LoVo (cell line): ENCODE measurements at regions not wholly inside any gene's neighbourhood (a gene's known extent, or its start where the extent isn't known, plus 50 kb on each side); places are given as distances from the start of the nearest gene placed in this dataset.

Experiments used
- DNase-seq: peaks from one replicate; pipeline ENCODE4 v3.0.0-alpha.2; 2016; ENCODE audit warnings: low spot score

DNA sequence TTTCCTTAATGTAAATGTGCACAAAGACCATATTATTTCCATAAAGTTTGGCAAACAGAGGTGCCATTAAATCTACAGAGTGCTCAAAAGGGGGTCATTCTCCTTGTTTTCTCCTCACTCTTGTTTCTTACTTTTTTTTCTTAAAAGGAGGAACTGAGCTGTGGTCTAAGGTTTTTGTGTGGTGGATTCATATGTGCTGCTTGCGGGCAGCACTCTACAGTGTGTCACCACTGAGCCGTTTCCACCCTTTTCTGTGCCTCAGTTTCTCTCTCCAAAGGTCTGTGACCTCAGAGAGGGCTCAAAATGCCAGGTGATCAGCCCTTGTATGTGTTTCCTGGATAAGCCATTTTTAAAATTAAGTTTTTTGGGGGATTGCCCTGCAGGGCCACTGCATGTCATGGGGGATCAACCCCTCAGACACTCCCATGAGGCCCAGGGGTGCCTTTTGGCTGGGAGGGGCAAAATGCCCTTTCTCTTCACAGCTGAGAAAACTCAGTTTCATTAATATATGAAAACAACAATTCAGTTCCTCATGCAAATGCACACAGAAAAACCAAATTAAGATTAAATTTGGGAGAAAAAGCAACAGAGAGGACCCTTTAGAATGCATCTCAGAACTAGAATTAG, 56.9 kb upstream of the VOPP1 start:
- no peak for DNase-seq

DNA sequence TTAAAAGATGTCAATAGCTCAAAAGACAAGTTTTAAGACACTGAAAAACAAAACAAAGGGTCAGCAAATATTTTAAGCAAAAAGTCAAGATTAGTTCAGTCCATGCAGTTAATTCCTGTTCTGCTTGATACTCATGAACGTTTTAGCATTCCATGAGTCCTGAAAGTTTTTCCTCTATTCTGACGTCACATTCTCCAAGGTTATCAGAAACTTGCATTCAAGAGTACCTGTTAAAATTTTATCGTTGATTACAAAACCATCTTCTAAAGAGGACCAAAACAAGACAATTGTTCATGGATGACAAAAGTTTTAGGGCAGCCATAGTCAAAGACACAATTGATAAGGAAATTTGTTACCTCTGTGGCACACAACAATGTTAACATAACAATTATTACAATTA, 52.5 kb upstream of the VOPP1 start:
- no peak for DNase-seq

DNA sequence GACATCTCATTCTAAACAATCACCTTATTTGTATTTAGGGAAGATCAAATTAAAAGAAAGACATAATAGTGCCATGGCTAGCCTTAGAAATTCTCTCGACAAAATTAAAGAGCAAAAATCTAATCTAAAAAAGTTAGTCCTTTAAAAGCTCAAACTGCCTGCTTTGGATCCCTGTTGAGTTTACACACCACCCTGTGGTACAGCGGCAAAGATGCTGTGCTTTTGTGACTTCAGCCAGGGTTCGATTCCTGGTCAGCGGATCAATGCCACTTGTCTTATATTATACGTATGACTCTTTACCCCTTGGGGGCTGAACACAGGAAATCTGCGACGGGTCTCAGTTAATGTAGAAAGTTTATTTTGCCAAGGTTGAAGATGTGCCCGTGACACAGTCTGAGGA, 51.3 kb upstream of the VOPP1 start:
- DNase-seq = no peak

DNA sequence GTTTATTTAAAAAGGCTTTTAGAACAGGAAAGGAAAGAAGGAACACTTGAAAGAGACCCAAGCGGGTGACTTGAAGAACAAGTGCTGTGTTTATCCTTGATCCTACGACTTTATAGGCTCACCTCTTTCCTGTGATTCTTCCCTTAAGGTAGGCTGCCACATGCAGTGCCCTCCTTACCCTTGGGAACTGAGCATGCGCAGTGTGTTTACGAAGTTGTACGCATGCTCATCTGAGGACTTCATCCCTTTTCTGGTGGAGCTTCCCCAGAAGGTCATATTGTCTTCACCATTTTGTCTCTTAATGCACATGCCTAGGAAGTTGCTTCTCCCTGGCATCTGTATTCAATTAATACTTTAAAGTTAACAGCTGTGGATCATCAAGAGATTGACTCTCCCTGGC, 49.9 kb upstream of the VOPP1 start:
- DNase-seq = no peak
